GM21360 (cell line): ENCODE measurements at regions not wholly inside any gene's neighbourhood (a gene's known extent, or its start where the extent isn't known, plus 50 kb on each side); places are given as distances from the start of the nearest gene placed in this dataset.

Experiments used
- ATAC-seq: cut with Tn5 transposase; IDR thresholded peaks from one replicate; pipeline ENCODE4 v1.9.1; 2021; ENCODE audit warnings: mild to moderate bottlenecking, moderate library complexity; ENCODE audit not compliant: unreplicated experiment

DNA sequence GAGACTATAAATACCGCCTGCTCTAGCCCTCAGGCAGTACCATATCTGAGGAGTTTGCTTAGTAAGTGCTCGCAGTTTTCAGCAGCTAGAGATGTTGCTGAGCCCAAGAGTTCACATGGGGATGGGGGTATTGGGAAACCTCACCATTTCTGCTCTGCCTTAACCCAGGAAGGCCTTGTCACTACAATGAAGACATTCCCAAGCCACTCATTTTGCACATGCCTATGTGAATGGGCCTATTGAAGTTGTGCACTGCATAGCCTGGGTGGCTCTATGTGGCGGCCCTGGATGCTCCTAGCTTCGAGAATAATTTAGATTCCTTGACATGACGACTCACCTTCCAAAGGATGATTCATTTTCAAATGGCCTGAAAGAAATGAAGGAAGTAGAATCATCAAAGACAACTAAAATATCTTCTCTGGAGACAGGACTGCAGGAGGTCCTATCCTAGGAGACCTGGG lies 163.4 kb downstream of the ADAMTS15 start:
- no peak for ATAC-seq

- ATAC-seq: no peak
Measured at GRCh38 chr11:130612291-130612851, 163.9 kb downstream of the ADAMTS15 start.

- no peak for ATAC-seq
Measured at GRCh38 chr11:130613396-130613795, 165.0 kb downstream of the ADAMTS15 start.

DNA sequence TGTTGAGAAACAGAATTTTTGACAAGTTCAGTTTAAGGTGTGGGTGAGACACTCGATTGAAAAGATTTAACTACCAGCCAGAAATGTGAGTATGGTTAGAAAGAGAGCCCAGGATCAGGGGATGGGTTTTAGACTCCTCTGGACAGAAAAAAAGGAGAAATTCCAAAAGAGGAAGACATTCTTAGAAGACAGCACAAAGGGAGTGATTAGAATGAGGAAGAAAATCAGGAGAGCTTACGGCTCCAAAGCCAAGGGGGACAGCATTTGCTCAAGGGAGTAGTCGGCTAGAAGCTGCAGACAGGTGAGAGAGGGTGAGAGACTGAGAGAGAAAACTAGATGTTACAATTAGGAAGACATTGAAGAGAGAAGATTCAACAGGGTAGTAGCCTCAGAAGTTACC lies 166.1 kb downstream of the ADAMTS15 start:
- no peak for ATAC-seq

DNA sequence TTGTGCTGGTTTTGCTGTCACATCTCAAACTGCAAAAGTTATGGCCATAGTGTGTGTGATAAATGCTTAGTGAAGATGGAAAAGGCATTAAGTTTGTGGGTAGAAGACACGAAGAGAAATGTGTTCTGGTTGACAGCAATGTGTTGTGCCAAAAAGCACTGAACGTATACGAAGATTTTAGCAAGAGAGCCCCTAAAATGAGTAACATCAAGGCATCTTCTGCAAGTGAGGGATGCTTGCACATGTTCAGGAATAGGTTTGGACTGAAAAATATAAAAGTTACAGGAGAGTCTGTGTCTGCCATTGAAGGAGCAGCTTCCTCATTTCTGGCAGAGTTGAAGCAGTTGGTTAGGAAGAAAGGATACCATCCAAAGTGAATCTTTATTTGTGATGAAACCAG lies 167.1 kb downstream of the ADAMTS15 start:
- no peak for ATAC-seq

GRCh38 chr11:130616573-130616972 lies 168.1 kb downstream of the ADAMTS15 start:
- ATAC-seq: no peak

DNA sequence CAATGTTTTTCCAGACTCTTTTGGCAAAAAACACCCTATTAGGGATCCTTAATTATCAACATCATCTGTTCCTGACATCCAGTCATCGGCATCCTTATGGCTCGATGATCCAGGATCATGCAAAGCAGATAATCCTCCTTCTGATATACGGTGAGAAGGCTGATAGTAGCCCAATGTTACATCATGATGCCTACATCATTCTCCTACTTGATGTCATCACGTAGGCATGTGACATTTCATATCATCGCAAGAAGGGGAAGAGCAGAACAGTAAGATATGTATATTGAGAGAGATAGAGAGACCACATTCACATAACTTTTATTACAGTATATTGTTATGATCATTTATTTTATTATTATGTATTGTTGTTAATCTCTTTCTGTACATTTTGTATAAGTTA lies 168.6 kb downstream of the ADAMTS15 start:
- ATAC-seq: no peak

GRCh38 chr11:130620548-130620947 lies 172.1 kb downstream of the ADAMTS15 start:
- no peak for ATAC-seq

DNA sequence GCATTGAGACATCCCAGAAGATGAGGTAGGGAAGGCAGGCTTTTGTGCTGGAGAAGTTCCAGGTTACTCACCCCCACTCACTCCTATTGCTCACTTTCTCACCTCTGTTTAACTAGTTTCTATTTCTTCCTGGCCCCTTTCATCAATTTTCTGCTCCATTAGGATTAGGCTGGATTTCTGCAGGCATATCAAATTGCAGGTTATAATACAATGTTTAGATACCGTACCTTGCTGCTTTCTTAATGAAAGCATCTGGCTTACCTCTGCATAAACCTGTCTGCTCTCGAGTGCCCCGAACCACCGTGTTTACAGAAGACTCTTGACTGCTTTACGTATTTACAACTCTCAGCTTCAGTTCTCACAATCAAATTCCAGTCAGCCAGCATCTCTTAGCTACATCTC lies 173.7 kb downstream of the ADAMTS15 start:
- ATAC-seq: no peak

- no peak for ATAC-seq
Measured at GRCh38 chr11:130623670-130624668, 175.5 kb downstream of the ADAMTS15 start.

DNA sequence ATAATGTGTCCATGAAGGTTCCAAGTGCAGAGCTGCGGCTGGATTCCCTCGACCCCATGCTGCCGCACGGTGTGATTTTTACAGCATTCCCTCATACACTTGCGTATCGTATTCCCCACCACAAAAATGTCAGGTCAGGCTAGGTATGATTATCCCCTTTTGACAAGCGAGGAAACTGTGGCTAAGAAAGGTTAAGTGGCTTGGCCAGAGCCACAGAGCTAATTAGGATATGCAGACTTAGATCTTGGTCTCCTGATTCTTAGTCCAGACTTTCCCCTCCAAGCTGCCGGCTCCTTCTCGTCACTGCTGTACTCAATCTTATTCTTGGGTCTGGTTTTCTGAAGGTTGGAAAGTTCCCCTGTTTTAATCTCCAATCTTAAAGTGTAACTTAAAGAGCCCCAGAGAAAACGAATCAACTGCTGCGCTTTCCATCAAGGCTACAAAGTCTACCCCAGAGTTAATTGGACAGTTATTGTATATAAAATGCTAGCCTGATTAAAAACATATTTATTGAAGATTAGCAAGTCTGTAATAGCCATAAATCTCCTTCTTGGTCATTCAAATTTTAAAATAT lies 176.6 kb downstream of the ADAMTS15 start:
- no peak for ATAC-seq

GRCh38 chr11:130625578-130626306 lies 177.3 kb downstream of the ADAMTS15 start:
- no peak for ATAC-seq

- ATAC-seq: no peak
Measured at GRCh38 chr11:130629039-130629438, 180.6 kb downstream of the ADAMTS15 start.

GRCh38 chr11:130631119-130631518 lies 182.7 kb downstream of the ADAMTS15 start:
- ATAC-seq: no peak

DNA sequence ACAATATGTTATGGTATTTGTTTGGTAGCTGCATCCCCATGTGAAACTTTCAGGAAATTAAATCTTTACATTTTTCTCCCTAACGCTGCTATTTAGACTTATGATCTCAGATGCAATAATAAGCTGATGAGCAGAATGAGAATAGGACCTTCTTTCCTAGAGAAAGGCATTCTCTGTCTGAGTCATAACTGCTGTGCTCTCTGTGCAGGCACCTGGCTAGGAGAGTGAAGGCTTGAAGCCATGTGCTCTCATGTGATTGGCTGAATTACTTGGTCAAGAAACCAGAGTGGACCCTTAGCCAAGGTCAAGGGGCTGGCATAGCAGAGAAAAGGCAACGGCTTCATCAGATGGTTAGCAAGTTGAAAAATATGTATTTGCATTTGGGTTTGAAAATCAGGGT lies 185.0 kb downstream of the ADAMTS15 start:
- no peak for ATAC-seq

DNA sequence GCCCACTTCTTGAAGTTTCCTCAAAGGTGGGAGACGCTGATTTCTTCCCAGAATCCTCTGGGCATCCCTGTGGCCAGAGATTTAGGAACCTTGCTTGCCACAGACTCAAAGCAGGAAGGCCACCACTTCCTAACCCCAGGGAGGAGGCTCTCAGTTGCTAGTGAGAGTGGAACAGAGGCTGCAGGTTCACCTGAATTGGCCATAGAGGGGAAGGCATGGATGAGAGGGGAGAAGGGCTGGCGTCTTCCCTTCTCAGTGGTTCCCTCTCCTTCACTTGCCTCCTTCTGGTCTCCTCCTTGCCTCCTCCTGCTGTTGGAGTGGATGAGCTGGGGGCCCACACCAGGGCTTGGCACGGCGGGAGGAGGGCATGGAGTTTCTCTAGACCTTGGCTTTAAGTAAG lies 185.7 kb downstream of the ADAMTS15 start:
- ATAC-seq: no peak

- ATAC-seq: no peak
Measured at GRCh38 chr11:130634961-130635473, 186.6 kb downstream of the ADAMTS15 start.

GRCh38 chr11:130635937-130636630 lies 187.6 kb downstream of the ADAMTS15 start:
- ATAC-seq: no peak

DNA sequence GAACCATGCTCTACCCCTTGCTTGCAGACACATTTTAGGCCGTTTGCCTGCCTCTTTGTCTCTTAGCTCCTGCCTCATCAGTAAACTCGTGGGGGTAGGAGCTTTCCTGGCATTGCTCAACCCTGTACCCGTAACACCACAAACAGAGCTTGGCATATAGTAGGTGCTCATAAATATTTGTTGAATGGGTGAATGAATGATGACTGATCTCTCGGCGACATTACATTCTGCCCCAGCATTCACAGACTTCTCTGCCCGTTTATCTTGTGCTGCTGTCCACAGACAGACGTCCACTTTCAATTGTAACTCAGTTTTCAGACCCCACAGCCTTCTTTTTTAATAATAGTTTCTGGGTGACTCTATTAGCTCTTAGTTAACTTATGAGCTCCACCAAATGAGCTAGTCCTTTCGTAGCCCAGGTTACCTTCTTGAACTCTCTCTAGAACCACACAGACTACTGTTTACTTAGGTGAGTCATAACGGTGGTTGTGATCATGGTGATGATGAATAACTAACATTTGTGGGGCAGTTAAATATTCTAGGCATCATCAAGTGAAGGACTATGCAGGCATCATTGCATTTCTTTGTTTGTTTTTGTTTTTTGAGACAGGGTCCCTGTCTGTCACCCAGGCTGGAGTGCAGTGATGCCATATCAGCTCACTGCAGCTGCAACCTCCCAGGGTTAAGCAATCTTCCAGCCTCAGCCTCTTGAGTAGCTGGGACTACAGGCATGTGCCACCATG lies 188.4 kb downstream of the ADAMTS15 start:
- no peak for ATAC-seq

DNA sequence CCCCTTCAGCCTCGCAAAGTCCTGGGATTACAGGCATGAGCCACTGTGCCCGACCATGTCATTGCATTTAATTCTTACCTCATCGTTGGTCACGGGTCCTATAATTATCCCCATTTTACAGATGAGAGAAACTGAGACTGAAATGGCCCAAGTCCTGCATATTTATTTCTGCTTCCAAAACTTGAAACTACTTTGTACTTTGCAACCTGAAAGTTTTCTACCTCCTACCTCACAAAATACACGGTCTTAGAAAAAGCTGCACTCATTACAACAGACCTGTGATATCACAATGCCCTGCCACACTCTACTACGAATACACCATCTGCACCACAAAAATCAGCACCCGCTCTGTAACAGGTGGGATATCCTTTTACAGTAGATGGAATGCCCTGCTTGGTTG lies 189.1 kb downstream of the ADAMTS15 start:
- ATAC-seq: no peak
